Breast epithelium (tissue), 3 donors: ENCODE measurements at regions not wholly inside any gene's neighbourhood (a gene's known extent, or its start where the extent isn't known, plus 50 kb on each side); places are given as distances from the start of the nearest gene placed in this dataset.

Experiments
- POLR2A ChIP-seq: fragments of 450-650 bp; IDR thresholded peaks from one replicate; pipeline ENCODE4 v1.6.1; 2016; ENCODE audit warnings: antibody characterized with exemption, mild to moderate bottlenecking, moderate library complexity
- TF ChIP-seq, protein P1 (sequence below), 3 donors: fragments of 450-650 bp; IDR thresholded peaks; one replicate each; pipeline ENCODE4 v1.5.1; 2016 to 2017; ENCODE audit warnings: antibody characterized with exemption in 3 of 3, mild to moderate bottlenecking in 3 of 3, moderate library complexity in 3 of 3

DNA sequence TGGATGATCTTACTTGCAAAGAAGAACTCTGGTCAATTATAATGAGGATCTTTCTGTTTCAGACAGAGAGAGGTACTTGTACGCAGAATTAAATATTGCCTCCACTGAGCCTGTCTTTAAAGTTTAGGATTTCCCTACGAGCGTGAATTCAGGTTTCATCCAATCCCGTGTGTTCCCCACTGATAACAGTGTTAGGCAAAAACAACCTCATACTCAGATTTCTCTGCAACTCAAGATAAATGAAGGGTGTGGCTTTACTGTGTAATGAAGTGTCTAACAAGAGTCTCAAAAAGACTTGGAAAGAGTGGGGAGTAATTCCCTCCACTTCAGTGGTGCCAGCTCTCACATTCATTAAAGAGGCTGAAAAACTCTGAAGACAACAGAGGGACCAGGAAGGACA lies 53.2 kb upstream of the ACO1 start:
- TF ChIP-seq, protein P1, sequence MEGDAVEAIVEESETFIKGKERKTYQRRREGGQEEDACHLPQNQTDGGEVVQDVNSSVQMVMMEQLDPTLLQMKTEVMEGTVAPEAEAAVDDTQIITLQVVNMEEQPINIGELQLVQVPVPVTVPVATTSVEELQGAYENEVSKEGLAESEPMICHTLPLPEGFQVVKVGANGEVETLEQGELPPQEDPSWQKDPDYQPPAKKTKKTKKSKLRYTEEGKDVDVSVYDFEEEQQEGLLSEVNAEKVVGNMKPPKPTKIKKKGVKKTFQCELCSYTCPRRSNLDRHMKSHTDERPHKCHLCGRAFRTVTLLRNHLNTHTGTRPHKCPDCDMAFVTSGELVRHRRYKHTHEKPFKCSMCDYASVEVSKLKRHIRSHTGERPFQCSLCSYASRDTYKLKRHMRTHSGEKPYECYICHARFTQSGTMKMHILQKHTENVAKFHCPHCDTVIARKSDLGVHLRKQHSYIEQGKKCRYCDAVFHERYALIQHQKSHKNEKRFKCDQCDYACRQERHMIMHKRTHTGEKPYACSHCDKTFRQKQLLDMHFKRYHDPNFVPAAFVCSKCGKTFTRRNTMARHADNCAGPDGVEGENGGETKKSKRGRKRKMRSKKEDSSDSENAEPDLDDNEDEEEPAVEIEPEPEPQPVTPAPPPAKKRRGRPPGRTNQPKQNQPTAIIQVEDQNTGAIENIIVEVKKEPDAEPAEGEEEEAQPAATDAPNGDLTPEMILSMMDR (IDR thresholded peaks at IDR 0.05): no peak
- no peak for TF ChIP-seq POLR2A
